ENCODE measurements at regions not wholly inside any gene's neighbourhood (a gene's known extent, or its start where the extent isn't known, plus 50 kb on each side); places are given as distances from the start of the nearest gene placed in this dataset.
A peak's percentile ranks its signal among the peaks of the same experiment; 100 is the strongest.

DNA sequence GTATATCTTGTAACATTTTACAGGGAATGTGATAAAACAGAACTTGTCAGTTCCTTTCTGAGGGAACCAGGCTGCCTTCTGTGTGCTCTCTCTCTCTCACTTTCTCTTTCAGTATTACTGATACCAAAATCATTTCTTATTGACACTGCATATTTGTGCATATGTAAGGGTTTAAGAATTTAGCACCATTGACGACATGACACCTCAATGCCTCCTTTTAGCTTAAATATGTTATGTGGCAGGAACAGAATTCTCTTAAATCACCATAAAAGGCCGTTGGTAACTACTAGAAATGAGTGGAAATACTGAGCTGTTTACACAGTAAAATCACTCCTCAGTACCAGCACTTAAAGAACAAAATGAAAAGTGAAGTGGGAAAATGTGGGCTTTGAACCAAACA, 457.7 kb upstream of the SYT1 start:
- DNase-seq (ENCODE audit: low spot score), result peak; percentile 22

DNA sequence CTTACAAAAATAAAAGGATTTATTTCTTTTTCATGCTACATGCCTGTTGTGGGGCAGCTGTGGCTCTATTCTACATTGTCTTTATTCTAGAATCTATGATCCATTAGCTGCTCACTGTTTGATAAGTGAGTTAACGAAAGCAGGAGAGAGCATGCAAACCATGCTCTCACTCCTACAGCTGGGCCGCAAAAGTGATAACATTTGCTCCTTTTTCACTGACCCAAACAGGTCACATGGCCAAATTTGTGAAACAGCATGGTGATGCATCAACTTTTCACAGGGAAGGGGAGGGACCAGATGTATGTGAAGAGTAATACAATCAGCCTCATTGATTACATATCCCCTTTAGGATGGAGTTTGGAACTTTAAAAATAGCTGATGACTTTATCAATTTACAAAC, 456.9 kb upstream of the SYT1 start:
- no peak for DNase-seq (ENCODE audit: low spot score)

DNA sequence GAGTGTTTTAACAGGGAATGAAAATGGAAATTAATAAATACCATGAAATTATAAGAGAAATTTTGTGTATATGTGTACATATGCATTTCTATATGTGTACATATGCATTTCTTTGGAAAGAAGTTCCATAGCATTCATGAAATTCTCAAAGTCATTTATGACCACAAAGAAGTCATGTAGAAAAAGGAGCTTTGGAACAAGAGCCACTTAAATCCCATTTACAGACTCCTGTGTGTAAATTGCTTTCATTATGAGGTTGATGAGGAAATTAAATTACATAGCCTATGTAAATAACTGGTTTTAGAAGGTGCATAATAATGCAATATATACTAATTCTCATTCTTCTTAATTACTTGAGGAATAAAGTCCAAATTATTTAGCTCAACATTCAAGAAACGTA, 450.5 kb upstream of the SYT1 start:
- DNase-seq (ENCODE audit: low spot score), result no peak

DNA sequence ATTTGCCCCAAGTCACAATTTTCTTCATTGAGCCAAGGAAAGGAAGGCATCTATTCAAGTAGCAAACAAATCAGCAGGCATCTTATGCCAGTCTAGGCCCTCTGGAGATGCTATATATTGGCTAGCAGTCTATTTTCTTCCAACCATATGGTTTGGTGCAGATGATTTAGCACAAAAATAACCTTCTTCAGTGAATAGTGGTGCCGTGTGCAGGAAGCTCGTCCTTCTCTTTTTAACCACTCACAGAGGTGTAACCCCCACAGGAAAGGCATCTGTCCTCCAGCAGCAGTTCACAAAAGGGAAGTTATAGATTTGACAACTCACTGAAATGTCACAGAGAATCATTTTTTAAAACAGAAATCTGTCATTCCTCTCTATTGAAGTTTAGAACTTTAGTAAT, 445.7 kb upstream of the SYT1 start:
- DNase-seq (ENCODE audit: low spot score), result no peak

DNA sequence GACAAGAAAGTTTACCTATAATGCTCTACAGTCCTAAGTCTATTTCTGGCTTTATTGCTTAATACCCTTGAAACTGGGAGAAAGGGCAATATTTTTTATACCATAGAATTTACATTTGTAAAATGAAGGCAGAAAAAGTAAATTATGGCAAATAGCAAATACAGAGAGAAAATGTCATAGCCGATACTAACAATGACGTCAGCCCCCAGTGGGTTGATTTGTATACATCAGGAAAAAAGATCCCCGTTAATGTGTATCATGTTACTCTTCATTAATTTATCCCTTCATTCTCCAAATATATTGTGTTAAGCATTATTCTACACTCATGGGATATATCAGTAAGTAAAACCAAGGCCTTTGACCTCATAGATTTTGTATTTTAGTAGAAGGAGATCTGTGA, 445.1 kb upstream of the SYT1 start:
- no peak for DNase-seq (ENCODE audit: low spot score)

DNA sequence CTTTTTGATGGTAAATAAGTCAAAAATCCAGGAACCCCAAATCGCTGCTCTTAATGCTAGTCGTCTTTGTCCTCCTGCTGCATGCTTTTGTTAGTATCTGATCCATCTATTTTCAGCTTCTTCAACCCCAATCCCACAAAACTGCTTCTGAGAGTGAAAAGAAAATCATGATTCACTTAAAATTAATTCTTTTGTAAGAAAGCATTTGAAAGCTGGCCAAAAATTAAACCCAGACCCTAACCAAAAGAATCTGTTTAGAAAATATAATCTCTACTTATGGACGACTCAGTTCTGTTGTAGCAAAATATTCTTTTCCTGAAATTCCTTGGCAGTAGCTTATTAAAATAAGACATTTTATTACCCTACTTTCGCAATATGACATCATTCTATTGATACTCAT, 443.6 kb upstream of the SYT1 start:
- no peak for DNase-seq (ENCODE audit: low spot score)

DNA sequence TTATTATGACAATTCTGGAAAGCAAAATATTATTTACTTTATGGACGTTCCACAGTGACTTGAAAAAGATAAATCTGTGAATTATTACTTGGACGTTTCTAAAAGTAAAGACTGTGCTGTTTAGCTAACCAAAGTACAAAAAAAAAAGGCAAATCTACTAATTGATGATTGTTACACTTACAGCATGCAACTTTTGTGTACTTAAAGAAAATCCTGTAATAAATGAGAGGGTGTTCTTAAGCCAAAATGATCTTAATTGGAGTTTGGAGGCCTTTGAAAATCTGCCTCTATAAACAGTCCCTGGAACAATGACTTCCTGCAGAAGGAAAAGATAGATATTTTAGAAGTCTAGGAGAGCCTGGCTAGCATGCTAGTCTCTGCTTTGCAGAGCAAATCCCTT, 434.0 kb upstream of the SYT1 start:
- no peak for DNase-seq (ENCODE audit: low spot score)

DNA sequence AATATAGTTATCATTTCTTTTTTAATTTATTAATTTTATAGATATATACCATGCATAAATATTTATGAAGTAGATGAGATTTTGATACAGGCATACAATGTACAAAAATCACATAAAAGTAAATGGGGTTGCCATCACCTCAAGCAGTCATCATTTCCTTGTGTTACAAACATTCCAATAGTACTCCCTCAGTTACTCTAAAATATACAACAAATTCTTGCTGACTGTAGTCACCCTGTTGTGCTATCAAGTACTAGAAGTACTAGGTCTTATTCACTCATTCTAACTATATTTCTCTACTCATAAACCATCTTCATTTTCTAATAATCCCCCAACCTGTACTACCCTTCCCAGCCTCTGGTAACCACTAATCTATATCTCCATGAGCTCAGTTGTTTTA, 432.6 kb upstream of the SYT1 start:
- peak; percentile 32 for DNase-seq (ENCODE audit: low spot score)

DNA sequence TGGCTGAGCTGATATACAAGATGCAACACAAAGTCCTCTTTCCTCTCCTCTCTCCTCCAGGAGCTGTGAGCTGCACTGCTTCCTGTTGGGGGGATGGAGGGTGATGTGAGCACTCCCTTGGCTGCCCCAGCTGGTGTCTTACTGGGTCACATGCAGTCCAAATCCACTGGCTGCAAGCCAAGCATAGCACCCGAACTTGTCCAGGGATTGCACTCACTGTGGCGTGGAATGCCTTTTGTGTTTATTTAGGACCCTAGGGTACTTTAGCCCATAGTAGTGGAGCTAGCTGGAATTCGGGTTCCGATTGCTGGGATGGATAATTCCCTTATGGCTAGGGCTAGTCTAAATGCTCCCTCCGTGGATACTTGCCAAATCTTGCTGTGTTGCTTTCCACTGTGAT, 424.9 kb upstream of the SYT1 start:
- DNase-seq (ENCODE audit: low spot score), result no peak

DNA sequence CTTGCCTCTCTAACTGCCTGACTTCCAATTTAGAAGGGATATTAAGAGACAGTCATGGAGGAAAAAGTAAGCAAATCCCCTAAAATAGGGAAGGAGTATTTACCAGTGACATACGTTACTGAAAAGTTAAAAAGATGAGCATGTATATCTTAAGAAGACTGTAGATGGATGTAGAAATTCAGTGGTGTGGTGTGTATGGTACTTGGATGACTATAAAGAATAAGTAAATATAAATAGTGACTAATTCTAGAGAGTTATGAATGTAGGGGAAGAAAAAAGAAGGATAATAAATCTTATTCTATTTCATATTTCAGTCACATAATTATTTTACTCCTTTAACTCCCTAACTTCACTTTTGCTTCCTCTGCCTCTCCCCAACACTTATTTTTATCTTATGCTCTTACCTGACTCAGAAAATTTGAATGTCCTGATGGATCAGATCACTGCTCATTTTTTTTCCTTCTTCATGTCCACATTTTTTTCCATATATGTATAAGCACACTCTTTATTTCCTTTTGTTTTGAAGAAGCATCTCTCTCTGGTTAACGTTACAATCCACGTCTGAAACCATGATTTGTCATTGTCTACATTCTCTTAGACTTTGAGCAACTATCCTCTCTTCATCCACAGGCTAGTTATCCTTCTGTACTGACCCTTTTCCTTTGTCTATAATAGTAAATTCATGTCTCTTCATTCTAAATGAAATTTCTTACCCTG, 422.7 kb upstream of the SYT1 start:
- no peak for DNase-seq (ENCODE audit: low spot score)

DNA sequence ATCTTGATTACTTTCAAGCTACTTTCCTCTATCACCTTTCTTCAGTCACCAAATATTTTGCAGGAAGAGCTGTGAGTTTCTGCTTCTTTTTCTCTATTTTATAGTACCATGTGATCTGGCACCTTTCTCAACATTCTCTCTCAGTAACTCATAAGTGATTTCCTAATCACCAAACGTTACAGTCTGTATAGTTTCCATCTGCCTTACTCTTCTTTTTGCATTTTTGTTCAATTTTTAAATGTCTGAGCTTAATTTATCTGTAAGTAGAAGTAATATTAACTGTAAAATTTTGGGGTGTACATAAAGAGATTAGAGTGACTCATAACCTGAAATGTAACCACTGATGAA, 422.1 kb upstream of the SYT1 start:
- DNase-seq (ENCODE audit: low spot score), result no peak

DNA sequence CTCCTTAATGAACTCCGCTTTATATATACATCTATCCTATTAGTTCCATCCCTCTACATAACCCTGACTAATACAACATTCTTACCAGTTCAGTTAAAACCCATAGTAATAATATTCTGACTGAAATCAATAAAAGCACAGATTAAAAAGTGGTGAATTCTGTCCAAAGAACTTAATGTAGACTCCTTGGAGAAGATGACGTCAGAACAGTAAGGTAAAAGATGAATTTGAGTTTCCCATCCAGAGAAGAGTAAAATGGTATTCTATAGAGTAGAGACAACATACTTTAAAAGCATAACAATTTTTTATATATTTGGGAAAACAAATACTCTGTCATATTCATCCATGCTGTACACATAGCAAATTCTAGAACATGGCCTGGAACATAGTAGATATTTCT, 418.0 kb upstream of the SYT1 start:
- no peak for DNase-seq (ENCODE audit: low spot score)

DNA sequence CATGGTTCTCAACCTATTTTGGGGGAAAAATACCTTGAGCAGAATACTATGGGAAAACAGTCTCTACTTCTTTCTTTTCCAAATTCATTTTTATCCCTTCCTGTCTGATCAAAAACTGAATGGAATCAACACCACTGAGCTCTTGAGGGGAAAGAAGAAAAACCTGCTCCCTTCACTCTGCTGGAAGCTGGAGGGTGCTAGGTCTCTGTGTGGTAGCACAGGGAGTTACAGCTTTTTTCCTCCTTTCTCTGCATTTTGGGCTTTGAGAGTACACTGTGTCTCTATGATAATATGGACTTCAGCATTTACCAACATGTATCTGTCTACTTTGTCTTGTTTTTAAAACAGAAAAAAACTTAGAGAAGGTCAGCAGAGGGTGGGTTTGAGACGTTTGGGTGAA, 417.2 kb upstream of the SYT1 start:
- DNase-seq (ENCODE audit: low spot score), result no peak

DNA sequence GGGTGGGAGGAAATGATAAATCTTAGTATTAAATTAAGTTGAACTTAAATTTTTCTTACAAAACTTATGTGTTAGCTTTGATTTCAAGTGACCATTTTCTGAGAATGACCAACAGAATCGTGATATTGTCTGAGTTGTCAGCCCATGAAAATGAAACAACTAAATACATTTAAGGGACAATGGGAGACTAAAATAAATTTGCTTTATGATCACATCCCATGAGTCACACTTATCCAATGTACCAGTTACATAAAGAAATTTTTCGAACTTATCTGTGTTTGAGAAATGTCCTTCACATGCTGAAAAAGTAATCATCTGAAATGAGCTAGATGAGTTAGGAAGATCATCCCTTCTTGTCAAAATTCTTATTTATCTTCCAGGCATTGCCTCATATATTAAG, 415.9 kb upstream of the SYT1 start:
- no peak for DNase-seq (ENCODE audit: low spot score)

DNA sequence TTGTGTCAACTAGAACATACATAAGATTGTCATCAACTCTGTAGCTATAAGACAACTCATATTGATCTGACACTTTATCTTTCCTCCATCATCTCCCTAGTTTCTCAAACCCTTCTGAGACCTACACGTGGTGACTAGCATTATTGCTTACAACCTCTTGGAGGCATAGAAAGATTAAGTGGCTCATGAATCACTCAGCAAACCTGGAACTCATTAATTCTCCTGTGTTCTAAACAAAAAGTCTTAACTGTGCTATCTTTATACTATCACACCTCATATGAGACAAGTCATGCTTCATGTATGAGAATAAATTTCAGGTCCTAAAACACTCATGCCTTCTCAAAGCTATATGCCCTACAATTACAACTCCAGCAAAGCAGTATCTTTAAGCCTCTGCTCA, 408.6 kb upstream of the SYT1 start:
- no peak for DNase-seq (ENCODE audit: low spot score)

DNA sequence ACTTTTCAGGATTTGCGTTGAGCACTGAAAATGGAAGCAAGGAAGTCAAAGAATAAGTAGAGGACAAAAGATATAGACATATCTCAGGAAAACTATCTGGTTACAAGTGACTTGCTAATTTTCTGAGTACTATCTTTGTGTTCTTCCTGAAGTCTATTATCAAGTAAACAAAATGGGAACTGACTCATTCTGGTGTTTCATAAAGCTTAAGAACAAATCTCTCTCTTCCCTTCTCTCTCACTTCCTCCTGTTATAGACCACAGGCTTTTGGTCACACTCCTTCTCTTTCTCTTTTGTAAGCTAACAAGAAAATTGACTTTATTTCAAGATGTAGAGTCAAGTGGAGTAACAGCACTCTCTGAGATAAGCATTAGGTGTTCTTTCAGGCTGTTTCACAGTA, 406.6 kb upstream of the SYT1 start:
- peak; percentile 11 for DNase-seq (ENCODE audit: low spot score)

DNA sequence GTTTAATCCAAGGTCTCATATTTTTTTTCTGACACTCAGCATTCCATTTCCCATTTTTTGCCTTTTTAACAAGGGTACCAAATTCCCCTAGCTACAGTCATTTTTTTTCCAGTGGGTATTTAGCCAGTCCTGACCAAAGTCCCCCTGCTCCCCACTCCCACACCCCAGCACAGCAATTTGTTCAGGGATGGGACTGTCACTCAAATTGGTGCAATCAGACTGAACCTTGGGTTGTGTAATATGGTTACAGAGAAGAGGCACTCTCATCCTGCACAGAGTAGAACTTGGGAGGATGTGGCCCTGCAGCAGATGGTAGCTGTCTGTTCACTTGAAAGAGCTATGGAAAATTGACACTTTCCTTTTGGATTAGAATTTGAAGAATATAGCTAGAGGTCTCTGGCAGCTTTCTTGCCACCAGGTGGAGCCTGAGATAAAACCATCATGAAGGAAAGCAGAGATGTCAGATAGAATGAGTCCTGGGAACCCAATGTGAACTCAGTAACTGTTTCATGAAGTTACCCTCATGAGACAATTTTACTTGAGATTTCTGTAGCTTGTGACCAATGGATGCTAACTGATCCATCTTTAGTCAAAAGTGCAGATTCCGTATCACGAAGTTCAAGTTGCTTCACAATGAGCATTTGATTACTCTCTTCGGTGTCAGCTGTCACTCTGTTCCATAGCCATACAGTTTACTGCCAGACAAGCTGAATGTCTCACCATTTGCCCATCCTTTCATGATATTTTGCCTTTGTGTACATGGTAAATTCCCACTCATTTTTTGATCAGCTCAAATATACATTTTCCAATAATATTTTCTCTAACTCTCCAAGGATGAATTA, 394.0 kb upstream of the SYT1 start:
- peak; percentile 54 for DNase-seq (ENCODE audit: low spot score)

DNA sequence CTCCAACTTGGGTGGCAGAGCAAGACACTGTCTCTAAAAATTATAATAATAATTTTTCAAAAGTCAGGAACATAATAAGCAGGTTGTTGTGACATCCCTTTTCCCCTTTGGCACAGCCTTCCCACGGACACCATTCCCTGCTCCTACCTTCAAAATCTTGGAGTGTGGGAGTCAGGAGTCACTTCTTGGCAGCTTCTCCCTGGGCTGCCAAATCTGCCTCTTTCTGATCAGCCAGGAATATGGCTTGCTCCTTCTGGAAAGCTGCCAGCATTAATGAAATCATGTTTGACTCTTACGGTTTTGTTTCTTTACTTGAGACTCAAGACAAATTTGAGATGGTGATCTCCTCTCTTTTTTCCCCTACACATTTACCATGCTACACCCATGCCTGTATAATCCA, 391.4 kb upstream of the SYT1 start:
- DNase-seq (ENCODE audit: low spot score), result peak; percentile 21

DNA sequence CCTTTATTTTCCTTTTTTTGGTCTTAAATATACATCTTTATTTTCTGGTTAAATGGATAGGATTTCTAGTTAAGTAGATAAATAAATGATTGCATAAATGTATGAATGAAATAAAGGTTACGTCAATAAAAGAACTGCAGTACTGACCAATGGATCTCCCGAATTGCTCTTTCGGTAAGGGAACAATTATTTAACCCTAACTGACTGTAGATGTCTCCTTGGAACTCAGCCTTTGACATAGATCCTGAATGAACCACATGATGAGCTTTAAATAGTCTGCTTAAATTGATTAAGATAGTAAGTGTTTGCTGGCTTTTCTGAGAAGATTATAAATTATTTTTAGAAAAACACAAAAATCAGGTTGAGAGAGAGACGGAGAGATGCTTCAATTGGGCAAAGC, 391.0 kb upstream of the SYT1 start:
- DNase-seq (ENCODE audit: low spot score), result no peak

DNA sequence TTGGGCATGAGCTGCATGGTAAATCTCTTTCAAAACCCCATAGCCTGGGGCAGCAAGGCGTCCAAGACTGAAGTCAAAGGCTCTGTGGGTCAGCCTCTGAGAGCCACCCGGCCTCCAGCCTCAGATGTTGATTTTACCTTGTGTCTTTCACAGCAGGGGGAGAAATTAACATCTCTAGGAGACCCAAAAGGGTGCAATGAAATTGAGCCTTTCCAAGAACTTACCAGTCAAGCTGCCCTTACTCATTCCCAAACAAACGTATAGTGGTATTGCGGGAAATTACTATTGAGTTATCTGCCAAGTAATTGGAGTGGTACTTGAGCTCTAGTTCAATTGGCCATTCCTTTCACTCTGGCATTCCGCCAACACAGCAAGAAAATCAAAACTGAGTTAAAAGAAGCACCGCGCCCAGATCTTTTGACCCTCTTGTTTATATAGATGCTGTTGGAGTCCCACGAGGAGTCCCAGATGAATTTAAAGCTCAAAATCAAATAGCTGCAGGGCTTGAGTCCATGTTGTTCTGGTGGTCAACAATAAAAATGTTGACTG, 380.7 kb upstream of the SYT1 start:
- no peak for DNase-seq (ENCODE audit: low spot score)

DNA sequence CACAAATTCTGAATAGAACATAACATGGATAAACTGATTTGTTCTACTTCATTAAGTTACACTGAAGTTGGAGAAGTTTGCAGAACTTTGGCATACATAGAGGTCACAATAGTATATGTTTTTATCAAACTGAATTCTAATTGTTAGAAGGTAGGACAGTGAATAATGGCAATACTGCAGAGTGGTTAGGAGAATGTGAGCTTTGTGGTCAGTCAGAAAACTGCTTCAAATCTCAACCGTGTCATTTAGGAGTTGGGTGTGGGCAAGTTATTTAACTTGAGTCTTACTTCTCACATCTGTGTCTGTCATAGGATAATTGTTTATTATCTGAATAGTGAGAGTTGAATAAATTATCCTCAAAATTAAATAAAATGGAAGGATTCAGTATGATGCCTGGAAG, 374.6 kb upstream of the SYT1 start:
- DNase-seq (ENCODE audit: low spot score), result no peak

DNA sequence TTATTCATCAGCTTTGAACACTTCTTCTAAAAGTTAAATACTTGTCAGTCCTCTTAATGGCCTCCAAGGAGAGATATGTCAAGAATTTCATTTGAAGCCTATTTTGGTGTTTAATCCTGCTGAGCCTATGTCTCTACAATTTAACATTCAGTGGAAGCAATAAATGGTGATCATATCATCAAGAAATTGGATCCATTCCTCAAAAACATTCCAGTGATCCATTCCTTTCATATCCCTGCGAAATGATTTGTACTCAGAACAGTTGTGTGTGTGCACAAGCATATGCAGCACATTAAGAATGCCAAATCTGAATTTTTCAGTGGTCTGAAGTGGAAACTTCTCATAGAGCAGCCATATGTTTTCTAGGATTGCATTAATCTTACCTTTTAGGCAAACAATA, 373.7 kb upstream of the SYT1 start:
- DNase-seq (ENCODE audit: low spot score), result no peak

DNA sequence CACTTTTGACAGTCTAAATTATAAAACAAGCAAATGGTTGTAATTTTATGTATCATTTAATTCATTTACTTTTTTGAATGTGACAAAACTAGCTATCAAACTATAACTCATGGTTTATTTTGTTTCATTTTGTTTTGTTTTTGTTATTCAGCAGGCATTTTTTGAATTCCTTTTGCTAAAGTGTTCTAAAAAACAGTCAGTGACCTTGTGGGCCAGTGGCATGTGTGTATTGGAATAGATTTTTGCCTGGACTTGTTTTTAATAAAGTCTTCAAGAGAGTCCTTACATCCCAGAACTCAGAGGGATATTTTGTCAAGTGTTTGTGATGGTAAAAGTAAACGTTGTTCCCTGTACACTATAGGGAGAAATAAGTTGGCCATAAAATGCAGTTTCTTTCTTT, 369.7 kb upstream of the SYT1 start:
- no peak for DNase-seq (ENCODE audit: low spot score)

DNA sequence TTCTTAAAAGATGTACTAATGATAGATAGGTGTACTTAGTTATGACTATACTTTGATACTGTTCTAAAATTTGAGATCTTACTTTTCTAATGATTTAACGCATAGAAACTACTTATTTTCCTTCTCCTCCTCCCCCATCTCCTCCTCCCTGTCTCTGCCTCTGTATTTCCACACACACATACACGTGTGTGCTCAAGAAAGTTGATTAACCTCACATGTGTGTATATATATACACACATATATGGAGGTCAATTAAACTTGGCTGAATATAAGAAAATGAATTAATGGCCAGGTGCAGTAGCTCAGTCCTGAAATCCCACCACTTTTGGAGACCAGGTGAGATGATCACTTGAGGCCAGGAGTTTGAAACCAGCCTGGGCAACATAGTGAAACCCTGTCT, 362.7 kb upstream of the SYT1 start:
- no peak for DNase-seq (ENCODE audit: low spot score)
